ENCODE measurements at regions not wholly inside any gene's neighbourhood (a gene's known extent, or its start where the extent isn't known, plus 50 kb on each side); places are given as distances from the start of the nearest gene placed in this dataset.
A peak's percentile ranks its signal among the peaks of the same experiment; 100 is the strongest.

GRCh38 chr6:47161176-47161687, 119.1 kb upstream of the ADGRF1 start:
- Histone ChIP-seq H3K4me3 (no peak overlapping the region), H3K36me3 (no peaks in the 10 kb centered on the region), H3K27me3 (no peaks in the 10 kb centered on the region), H3K4me1 (peaks cover 0 to 41% (median 0%) of the 10 kb centered on the region in 12 donors), H3K9me3 (no peaks in the 10 kb centered on the region), H3K27ac (peak overlapping the region in 1 of 12 donors; percentile 59)
- TF ChIP-seq POLR2A (IDR thresholded peaks at IDR 0.05) (no peak), CTCF (IDR thresholded peaks at IDR 0.05) (no peak)
- no peak for DNase-seq
- ATAC-seq, result peak in 3 of 4 donors; percentile 36 to 56 (median 47)
- intact Hi-C loops (cut with DNase I), result no loop called here

GRCh38 chr6:47160702-47161101, 118.6 kb upstream of the ADGRF1 start:
- TF ChIP-seq CTCF (IDR thresholded peaks at IDR 0.05) (no peak), POLR2A (IDR thresholded peaks at IDR 0.05) (no peak)
- H3K36me3 ChIP-seq, result no peaks in the 10 kb centered on the region
- H3K4me1 ChIP-seq, result peaks cover 0 to 35% (median 0%) of the 10 kb centered on the region in 12 donors
- ATAC-seq (no peak), DNase-seq (no peak)
- peak overlapping the region in 1 of 12 donors; percentile 59 for H3K27ac ChIP-seq
- 86 to 96% (median 92%) methylated on average over 3 of the region's 3 CpGs for WGBS, 4 donors
- intact Hi-C loops (cut with DNase I), result no loop called here
- no peak overlapping the region for H3K4me3 ChIP-seq
- H3K27me3 ChIP-seq, result no peaks in the 10 kb centered on the region
- no peaks in the 10 kb centered on the region for H3K9me3 ChIP-seq

- no peak overlapping the region for H3K4me3 ChIP-seq
- intact Hi-C loops (cut with DNase I), result no loop called here
- no peak for ATAC-seq
- peaks cover 0 to 33% (median 0%) of the 10 kb centered on the region in 12 donors for H3K4me1 ChIP-seq
- H3K27me3 ChIP-seq, result no peaks in the 10 kb centered on the region
- no peak for TF ChIP-seq CTCF (IDR thresholded peaks at IDR 0.05)
- no peak for TF ChIP-seq POLR2A (IDR thresholded peaks at IDR 0.05)
- 79 to 92% (median 91%) methylated on average over 5 of the region's 5 CpGs for WGBS, 4 donors
- no peak for DNase-seq
- no peak overlapping the region for H3K27ac ChIP-seq
- no peaks in the 10 kb centered on the region for H3K36me3 ChIP-seq
- H3K9me3 ChIP-seq, result no peaks in the 10 kb centered on the region
Observed at GRCh38 chr6:47159763-47160162, 117.6 kb upstream of the ADGRF1 start.

- intact Hi-C loops (cut with DNase I), result no loop called here
- no peak overlapping the region for H3K4me3 ChIP-seq
- no peaks in the 10 kb centered on the region for H3K9me3 ChIP-seq
- ATAC-seq, result no peak
- no peak overlapping the region for H3K27ac ChIP-seq
- TF ChIP-seq CTCF (IDR thresholded peaks at IDR 0.05), result no peak
- no peak for TF ChIP-seq POLR2A (IDR thresholded peaks at IDR 0.05)
- WGBS, 4 donors, result 47 to 50% (median 48%) methylated on average over 2 of the region's 2 CpGs
- no peak for DNase-seq
- H3K4me1 ChIP-seq, result peaks cover 0 to 26% (median 0%) of the 10 kb centered on the region in 12 donors
- no peaks in the 10 kb centered on the region for H3K36me3 ChIP-seq
- no peaks in the 10 kb centered on the region for H3K27me3 ChIP-seq
Observed at GRCh38 chr6:47157653-47158219, 115.6 kb upstream of the ADGRF1 start.
